Activated CD8-positive, alpha-beta T cell treated with anti-CD3 and anti-CD28 coated beads for 36 hours (primary cell): ENCODE measurements at regions not wholly inside any gene's neighbourhood (a gene's known extent, or its start where the extent isn't known, plus 50 kb on each side); places are given as distances from the start of the nearest gene placed in this dataset.
"Not testable (repeated sequence)": the region's sequence is repeated elsewhere in the genome, so short reads cannot be mapped to it uniquely, and the experiment has no call there.

ENCODE experiments used
- ATAC-seq: fragments of 200-7000 bp; cut with Tn5 transposase; one replicate; pipeline ENCODE4 v1.10.0; 2021; ENCODE audit warnings: mild to moderate bottlenecking, moderate library complexity
- CTCF ChIA-PET: fragments of 350-600 bp; sonication (Branson Sonifier 250); formaldehyde crosslinking; loops from one replicate; lab custom pipeline; 2021; ENCODE audit warnings: antibody characterized with exemption; lab: Charles Lee
- POLR2A ChIA-PET: fragments of 350-600 bp; sonication (Branson Sonifier 250); formaldehyde crosslinking; loops from one replicate; lab custom pipeline; 2021; ENCODE audit warnings: antibody characterized with exemption; lab: Charles Lee
- DNase-seq: peaks from one replicate; pipeline ENCODE4 v3.0.0-alpha.2; 2020
- H3K27ac Mint-ChIP-seq: one replicate; pipeline ENCODE4 v1.8.0; 2021; ENCODE audit warnings: mild to moderate bottlenecking, mixed read lengths
- H3K27me3 Mint-ChIP-seq: one replicate; pipeline ENCODE4 v1.8.0; 2021; ENCODE audit warnings: mixed read lengths
- H3K36me3 Mint-ChIP-seq: one replicate; pipeline ENCODE4 v1.8.0; 2021; ENCODE audit warnings: low read depth, mixed read lengths
- H3K4me1 Mint-ChIP-seq: one replicate; pipeline ENCODE4 v1.8.0; 2021; ENCODE audit warnings: low read depth, mixed read lengths
- H3K4me3 Mint-ChIP-seq: one replicate; pipeline ENCODE4 v1.8.0; 2021; ENCODE audit warnings: mild to moderate bottlenecking, moderate library complexity, mixed read lengths
- H3K9me3 Mint-ChIP-seq: one replicate; pipeline ENCODE4 v1.8.0; 2021; ENCODE audit warnings: mixed read lengths
- intact Hi-C: fragments of 100-400 bp; cut with micrococcal nuclease; formaldehyde crosslinking; loops from one replicate; pipeline ENCODE4 v1.10.0; 2022
- TF ChIP-seq, protein P1 (sequence below): fragments of 200-600 bp; IDR thresholded peaks from one replicate; pipeline ENCODE4 v1.8.0; 2022; ENCODE audit warnings: antibody characterized with exemption, mild to moderate bottlenecking

DNA sequence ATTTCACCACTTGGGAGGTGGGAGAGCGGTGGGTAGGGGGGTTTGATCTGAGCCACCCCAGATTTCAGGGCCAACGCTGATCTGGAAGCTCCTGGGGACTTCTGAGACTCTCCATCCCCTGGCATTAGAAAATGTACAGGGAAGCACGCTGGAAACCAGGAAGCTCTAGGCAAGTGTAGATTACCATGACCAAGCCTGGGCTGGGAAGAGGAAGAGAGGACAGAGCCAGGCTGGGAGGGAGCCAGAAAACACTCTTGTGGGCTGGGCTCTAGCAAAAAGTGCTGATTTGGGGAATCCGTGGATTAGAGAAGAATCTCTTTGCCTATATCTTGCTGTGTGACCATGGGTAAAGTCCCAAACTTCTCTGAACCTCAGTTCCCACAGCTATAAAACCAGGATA lies 236.7 kb downstream of the BCL11B start:
- H3K4me1 Mint-ChIP-seq = no peaks in the 10 kb centered on the region
- TF ChIP-seq, protein P1, sequence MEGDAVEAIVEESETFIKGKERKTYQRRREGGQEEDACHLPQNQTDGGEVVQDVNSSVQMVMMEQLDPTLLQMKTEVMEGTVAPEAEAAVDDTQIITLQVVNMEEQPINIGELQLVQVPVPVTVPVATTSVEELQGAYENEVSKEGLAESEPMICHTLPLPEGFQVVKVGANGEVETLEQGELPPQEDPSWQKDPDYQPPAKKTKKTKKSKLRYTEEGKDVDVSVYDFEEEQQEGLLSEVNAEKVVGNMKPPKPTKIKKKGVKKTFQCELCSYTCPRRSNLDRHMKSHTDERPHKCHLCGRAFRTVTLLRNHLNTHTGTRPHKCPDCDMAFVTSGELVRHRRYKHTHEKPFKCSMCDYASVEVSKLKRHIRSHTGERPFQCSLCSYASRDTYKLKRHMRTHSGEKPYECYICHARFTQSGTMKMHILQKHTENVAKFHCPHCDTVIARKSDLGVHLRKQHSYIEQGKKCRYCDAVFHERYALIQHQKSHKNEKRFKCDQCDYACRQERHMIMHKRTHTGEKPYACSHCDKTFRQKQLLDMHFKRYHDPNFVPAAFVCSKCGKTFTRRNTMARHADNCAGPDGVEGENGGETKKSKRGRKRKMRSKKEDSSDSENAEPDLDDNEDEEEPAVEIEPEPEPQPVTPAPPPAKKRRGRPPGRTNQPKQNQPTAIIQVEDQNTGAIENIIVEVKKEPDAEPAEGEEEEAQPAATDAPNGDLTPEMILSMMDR = no peak
- intact Hi-C loops = no loop called here

GRCh38 chr14:99035712-99036610 lies 236.0 kb downstream of the BCL11B start:
- ATAC-seq (no peak), DNase-seq (no peak)
- intact Hi-C loops = no loop called here
- Mint-ChIP-seq H3K36me3 (no peaks in the 10 kb centered on the region), H3K27me3 (no peaks in the 10 kb centered on the region), H3K9me3 (no peaks in the 10 kb centered on the region), H3K4me1 (no peaks in the 10 kb centered on the region), H3K4me3 (no peak overlapping the region), H3K27ac (no peak overlapping the region)
- POLR2A ChIA-PET = interaction anchor here (0.6 kb wide), 1 partner anchor 476 kb away, joined by 3 read pairs; no protein-coding TSS in a partner anchor
- CTCF ChIA-PET = no interaction called here
- TF ChIP-seq, protein P1 = no peak

More for the DNA sequence above, 236.7 kb downstream of the BCL11B start:
- Mint-ChIP-seq H3K9me3 (no peaks in the 10 kb centered on the region), H3K36me3 (no peaks in the 10 kb centered on the region), H3K27ac (no peak overlapping the region), H3K27me3 (no peaks in the 10 kb centered on the region), H3K4me3 (no peak overlapping the region)
- ATAC-seq (no peak), DNase-seq (no peak)
- POLR2A ChIA-PET = no interaction called here
- CTCF ChIA-PET = no interaction called here

GRCh38 chr14:99036611-99037293 lies 235.2 kb downstream of the BCL11B start:
- no peak for DNase-seq
- no peaks in the 10 kb centered on the region for H3K27me3 Mint-ChIP-seq
- no peaks in the 10 kb centered on the region for H3K36me3 Mint-ChIP-seq
- ATAC-seq = no peak
- ChIA-PET POLR2A (no interaction called here), CTCF (no interaction called here)
- TF ChIP-seq, protein P1 = no peak
- H3K4me1 Mint-ChIP-seq = no peaks in the 10 kb centered on the region
- H3K9me3 Mint-ChIP-seq = no peaks in the 10 kb centered on the region
- no peak overlapping the region for H3K4me3 Mint-ChIP-seq
- no peak overlapping the region for H3K27ac Mint-ChIP-seq
- intact Hi-C loops = no loop called here

DNA sequence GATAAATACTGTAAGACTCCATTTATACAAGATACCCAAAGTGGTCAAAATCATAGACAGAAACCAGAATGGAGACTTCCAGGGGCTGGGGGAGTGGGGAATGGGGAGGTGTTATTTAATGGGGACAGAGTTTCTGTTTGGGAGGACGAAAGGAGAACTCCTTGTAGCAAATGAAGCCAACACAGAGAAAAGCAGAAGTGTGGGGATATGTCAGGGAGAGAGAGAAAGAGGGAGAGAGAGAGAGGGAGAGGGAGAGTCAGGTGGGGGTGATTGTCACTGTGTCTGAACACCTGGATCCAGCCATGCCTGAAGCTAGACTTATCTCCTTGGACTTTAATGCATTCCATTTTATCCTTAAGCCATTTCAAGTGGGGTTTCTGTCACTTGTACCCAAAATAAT lies 234.7 kb downstream of the BCL11B start:
- H3K27ac Mint-ChIP-seq, H3K9me3 Mint-ChIP-seq, H3K4me1 Mint-ChIP-seq, ATAC-seq, DNase-seq, intact Hi-C loops, H3K36me3 Mint-ChIP-seq, CTCF ChIA-PET, H3K4me3 Mint-ChIP-seq, POLR2A ChIA-PET, H3K27me3 Mint-ChIP-seq: not testable (repeated sequence)

GRCh38 chr14:99037777-99038430 lies 234.1 kb downstream of the BCL11B start:
- intact Hi-C loops = no loop called here
- CTCF ChIA-PET = interaction anchor here (1.0 kb wide), 1 partner anchor 8 kb away, joined by 3 read pairs; no protein-coding TSS in a partner anchor

More at GRCh38 chr14:99037777-99038430, 234.1 kb downstream of the BCL11B start:
- no peaks in the 10 kb centered on the region for H3K36me3 Mint-ChIP-seq
- H3K9me3 Mint-ChIP-seq = no peaks in the 10 kb centered on the region
- H3K4me3 Mint-ChIP-seq = no peak overlapping the region
- POLR2A ChIA-PET = no interaction called here
- H3K4me1 Mint-ChIP-seq = no peaks in the 10 kb centered on the region
- H3K27ac Mint-ChIP-seq = no peak overlapping the region
- DNase-seq = no peak
- TF ChIP-seq, protein P1 = no peak
- no peaks in the 10 kb centered on the region for H3K27me3 Mint-ChIP-seq
- no peak for ATAC-seq
